Adrenal gland (tissue), 5 donors: ENCODE measurements at regions not wholly inside any gene's neighbourhood (a gene's known extent, or its start where the extent isn't known, plus 50 kb on each side); places are given as distances from the start of the nearest gene placed in this dataset.

ENCODE experiments used
- CTCF ChIP-seq, 6 experiments: fragments of 450-650 bp in 4 of 6; fragments of 200-600 bp in 2 of 6; sonication (generic) in 1 of 6; IDR thresholded peaks; 1 replicate in 5 of 6; 2 replicates in 1 of 6; pipeline versions ENCODE4 v1.5.1 to v1.8.0; 2016 to 2021; ENCODE audit warnings: antibody characterized with exemption in 6 of 6, mild to moderate bottlenecking in 2 of 6, moderate library complexity in 1 of 6
- POLR2A ChIP-seq, 2 donors: fragments of 450-650 bp; IDR thresholded peaks; one replicate each; pipeline ENCODE4 v1.6.1; 2017; ENCODE audit warnings: antibody characterized with exemption in 2 of 2, mild to moderate bottlenecking in 2 of 2, moderate library complexity in 1 of 2
- donor health status: DM: no; HTN: no; CAD: no.

- TF ChIP-seq CTCF (IDR thresholded peaks at IDR 0.05) (no peak), POLR2A (IDR thresholded peaks at IDR 0.05) (no peak)
Measured at GRCh38 chr10:29102636-29103035, 186.2 kb upstream of the LYZL1 start.
